ENCODE measurements at regions not wholly inside any gene's neighbourhood (a gene's known extent, or its start where the extent isn't known, plus 50 kb on each side); places are given as distances from the start of the nearest gene placed in this dataset.
A peak's percentile ranks its signal among the peaks of the same experiment; 100 is the strongest.
"Not testable (repeated sequence)": the region's sequence is repeated elsewhere in the genome, so short reads cannot be mapped to it uniquely, and the experiment has no call there.

DNA sequence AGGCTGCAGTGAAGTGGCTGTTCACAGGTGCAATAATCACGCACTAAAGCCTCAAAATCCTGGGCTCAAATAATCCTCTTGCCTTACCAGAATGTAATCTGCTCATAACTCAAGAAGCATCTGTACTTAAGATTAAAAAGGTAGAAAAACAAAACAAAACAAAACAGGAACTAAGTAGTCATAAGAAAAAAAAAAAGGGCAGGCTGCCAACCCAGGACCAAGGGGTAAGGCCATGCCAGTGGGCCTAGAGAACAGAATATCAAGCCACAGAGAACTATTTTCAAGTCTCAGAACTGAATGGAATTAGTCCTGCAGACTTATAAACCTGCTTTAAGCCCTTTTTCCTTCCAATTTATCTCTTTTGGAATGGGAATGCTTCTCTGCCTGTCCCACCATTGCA lies 64.8 kb upstream of the TBC1D3K start:
- no peak for DNase-seq

DNA sequence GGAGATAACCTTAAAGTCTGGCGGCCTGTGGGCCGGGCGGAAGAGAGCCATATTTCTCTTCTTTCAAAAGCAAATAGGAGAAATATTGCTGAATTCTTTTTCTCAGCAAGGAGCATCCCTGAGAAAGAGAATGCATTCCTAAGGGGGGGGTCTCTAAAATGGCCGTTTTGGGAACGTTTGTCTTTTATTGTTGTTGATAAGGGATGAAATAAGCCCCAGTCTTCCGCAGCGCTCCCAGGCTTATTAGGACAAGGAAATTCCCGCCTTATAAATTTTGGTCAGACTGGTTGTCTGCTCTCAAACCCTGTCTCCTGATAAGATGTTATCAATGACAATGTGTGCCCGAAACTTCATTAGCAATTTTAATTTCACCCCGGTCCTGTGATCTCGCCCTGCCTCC lies 65.8 kb upstream of the TBC1D3K start:
- DNase-seq = not testable (repeated sequence)

DNA sequence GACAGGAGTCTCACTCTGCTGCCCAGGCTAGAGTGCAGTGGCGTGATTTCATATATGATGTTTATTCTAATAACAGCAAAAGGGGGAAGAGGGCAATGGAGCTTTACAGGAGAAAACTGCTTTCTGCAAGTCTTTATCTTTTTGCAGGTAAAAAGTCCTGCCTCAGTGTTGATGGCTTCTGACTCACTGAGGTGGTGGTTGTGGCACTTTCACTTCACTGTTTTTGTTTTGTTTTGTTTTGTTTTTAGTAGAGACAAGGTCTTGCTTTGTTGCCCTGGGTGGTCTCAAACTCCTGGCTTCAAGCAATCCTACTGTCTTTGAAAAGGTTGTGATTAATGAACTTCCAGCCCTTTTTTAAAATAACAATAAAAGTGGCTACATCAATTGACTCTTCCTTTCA lies 68.0 kb upstream of the TBC1D3K start:
- DNase-seq = no peak

DNA sequence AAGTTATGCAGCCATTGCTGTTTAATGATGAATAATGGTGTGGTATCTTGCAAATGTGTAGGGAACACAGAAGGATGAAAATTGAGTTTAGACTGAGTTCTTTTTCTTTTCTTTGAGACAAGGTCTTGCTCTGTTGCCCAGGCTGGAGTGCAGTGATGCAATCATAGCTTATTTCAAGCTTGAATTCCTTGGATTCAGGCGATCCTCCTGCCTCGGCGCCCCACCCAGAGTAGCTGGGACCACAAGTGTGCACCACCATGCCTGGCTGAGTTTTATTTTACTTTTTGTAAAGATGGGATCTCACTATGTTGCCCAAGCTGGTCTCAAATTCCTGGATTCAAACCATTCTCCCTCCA lies 74.6 kb upstream of the TBC1D3K start:
- DNase-seq = no peak

DNA sequence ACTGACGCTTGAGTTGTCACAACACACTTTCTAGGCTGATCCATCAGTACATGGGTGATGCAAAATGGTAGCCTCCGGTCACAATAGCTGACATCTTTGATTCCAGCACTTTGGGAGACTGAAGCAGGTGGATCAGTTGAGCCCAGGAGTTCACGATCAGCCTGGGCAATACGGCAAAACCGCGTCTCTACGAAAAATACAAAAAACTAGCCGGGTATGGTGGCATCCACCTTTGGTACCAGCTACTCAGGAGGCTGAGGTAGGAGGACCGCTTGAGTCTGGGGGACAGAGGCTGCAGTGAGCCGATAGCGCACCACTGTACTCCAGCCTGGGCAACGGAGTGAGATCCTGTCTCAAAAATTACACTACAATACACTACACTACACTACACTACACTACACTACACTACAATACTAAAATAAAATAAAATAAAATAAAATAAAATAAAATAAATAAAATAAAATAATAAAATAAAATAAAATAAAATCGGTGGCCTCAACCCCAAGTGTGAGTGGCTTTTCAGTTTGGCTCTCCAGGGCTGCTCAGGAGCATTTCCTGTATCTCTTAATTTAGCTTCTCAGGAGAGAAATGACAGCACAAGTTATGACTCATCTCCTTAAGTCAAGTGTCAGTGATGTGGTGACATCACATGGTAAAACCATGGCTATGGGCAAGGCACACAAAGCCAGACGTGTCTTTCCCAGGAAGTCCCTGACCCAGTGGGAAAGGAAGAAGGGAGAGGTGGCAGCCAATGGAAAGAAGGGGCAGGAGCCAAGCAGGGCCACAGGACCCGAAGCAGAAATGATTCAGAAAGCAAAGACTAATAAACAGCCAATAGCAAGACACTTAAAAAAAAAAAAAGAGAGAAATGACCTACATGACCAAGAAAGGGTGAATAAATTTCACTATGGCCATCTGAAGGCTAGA lies 75.3 kb upstream of the TBC1D3K start:
- peak; percentile 87 for DNase-seq

DNA sequence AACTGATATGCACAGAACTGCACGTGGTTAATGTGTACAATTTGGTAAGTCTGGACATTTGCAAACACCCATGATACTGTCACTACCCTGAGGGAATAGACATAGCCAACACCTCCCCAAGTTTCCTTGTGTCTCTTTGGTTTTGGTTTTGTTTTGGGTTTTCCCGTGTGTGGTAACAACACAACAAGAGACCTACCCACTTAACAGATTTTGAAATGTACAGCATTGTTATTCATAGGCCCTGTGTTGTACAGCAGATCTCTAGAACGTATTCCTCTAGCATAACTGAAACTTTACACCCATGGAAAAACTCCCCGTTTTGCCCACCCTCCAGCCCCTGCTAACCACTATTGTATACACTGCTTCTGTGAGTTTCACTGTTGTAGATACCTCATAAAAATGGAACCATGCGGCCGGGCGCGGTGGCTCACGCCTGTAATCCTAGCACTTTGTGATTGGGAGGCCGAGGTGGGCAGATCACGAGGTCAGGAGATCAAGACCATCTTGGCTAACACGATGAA lies 76.3 kb upstream of the TBC1D3K start:
- peak; percentile 68 for DNase-seq

DNA sequence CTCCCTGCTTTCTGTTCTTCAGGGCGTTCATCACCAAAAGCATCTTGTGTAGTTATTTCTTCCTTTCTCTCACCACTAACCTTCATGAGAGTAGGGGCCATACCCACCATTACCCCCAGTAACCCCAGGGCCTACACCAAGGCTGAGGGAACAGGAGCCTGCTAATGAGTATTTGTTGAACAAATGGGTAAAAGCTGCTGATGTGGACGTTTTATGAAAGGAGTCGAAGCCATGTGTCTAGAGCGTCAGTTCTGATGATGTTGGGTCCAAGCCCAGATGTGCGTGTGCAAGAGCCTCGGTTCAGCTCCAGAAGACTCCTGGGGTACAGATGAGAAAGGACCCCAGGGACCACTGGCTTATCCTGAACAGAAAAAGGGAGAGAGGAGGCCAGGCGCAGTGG lies 77.1 kb upstream of the TBC1D3K start:
- no peak for DNase-seq

DNA sequence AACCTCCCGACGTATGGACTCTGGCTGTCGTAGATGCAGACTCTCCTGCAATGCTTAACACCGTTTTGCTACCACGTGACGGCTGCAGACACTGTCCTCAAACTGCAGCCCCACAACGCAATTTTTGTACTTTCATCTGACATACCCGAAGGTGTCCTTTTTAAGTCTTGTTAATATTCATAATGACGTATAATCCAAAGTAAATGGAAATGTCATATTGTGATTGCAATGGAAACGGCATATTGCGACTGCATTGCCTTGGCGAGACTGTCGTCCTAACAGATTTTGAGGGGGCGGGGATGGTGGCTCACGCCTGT lies 79.3 kb upstream of the TBC1D3K start:
- DNase-seq = no peak

DNA sequence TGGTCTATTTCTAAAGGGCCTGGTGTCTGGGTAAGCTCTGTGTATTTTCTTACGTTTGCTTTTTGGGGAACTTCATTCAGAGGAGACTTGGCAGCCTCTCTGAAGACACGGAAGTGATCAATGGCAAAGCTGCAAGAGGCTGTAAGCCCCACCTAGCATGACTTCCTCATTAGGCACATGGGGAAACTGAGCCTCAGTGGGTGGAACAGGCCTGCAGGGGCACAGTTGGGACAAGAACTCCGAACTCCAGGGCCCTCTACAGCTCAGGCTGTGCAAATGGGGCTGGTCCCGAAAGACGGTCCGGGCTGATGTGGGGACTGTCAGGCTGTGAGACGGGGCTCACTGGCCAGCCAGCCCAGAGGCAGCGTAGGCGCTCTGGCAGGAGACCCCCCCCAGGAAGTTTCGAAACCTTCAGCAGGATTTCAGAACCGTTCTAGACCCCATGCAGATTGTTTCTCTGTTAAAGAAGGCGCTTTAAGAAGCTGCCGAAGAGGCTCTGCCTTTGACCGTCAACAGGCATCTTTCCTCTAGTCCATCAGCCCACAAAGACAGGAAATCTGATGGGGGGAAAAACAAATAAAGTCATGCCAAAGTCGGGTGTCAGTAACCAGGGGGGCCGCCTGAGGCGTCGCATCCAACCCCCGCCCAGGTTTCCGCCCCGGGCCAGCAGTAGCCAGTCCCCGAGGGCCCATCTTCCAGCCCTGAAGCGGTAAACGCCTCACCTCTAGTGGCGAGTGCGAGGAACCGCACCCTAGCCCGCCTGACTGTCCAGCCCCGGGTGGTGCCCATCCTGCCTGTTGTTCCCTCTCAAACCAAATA lies 79.8 kb upstream of the TBC1D3K start:
- DNase-seq = peak; percentile 72

DNA sequence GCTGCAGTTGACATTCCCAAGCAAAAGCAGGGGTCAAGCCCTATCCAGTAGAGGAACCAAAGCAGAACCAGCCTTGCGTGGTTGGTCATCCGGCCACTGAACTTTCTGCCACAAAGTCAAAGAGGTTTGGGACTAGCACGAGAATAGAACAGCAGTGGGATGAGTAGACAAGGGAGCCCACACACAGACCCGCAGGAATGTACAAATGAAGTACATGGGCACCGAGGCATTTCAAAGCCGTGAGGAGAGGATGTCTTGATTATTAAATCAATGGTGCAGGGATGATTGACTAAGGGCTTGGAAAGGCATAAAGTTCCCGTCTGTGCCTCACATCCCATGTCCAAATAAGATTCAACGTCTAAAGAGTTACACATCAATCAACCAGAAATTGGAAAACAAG lies 81.8 kb upstream of the TBC1D3K start:
- no peak for DNase-seq

DNA sequence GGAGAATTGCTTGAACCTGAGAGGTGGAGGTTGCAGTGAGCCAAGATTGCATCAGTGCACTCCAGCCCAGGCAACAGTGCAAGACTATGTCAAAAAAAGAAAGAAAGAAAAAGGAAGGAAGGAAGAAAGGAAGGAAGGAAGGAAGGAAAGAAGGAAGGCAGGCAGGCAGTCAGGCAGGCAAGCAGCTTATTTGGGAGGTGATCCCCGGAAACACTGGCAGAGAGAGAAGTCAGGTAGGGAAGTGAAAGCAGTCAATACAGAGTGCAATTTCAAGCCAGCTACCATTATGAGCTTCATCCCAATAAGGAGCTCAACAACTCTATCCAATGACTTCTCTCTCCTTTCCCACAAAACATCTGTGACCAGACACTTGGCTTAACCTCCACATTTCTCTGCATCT lies 83.0 kb upstream of the TBC1D3K start:
- DNase-seq = no peak

DNA sequence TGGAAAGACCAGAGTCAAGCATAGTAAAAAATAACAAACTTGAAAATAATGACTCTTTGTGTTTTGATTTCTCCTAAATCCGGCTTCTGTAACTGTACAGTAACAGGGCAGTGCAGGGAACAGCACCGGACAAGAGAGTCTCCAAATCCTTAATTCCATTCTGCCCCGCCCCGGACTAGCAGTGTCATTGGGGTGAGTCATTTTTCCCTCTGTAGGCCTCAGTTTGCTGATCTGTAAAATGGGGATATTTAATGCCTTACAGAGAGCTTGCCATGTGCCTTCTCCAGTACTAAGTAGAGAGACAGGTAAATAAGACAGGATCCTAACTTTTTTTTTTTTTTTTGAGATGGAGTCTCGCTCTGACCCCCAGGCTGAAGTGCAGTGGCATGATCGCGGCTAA lies 83.6 kb upstream of the TBC1D3K start:
- DNase-seq = no peak

DNA sequence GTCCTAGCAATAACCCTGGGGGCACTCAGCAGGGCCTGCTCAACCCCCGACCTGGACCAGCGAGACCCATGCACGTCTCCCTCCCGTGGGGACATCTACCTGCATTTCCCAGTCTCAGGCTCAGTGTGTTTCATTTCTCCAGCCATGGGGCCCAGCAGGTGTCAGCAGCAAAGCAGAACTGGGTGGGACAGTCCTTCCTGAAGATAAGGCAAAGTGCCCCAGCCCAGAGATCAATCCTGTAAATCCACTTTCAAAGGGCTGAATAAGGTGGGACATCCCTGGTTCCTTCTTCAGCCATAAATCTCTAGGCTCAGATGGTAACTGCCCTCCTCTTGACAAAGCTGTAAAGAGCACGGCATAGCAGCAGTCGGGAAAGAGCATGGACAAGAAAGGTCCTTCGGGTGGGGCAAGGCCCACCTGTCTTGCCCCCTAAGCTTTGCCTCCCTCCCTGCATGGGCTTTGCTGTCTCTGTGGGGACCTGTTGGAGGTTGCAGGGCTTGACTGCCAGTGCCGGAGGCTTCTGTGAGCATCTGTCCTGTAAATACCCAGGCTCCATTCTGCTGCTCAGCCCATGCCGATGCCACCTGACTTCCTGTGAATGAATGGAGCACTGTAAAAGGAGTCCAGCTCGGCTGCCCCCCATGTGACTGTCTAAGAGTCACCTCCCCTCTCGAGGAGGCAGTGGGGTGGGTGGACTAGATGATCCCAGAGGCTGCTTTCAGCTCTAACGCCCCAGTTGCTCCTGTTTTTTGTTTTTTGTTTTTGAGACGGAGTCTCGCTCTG lies 84.8 kb upstream of the TBC1D3K start:
- no peak for DNase-seq

DNA sequence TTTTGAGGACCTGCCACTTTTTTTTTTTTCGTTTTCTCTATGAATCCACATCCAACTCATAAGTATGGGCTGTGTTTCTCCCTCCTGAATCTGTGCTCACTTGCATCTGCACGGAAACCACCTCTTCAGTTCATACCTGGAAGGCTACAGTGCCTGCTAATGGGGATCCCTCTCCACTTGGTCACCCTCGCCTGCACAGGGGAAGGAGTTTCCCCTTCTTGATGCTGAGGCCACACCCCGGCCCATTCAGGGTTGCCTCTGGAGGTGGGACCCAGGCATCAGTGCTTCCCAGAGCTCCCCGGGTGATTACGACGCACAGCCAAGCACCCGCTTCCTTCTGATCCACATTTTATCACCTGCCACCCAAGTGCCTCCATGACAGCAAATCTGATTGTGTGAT lies 85.9 kb upstream of the TBC1D3K start:
- no peak for DNase-seq

DNA sequence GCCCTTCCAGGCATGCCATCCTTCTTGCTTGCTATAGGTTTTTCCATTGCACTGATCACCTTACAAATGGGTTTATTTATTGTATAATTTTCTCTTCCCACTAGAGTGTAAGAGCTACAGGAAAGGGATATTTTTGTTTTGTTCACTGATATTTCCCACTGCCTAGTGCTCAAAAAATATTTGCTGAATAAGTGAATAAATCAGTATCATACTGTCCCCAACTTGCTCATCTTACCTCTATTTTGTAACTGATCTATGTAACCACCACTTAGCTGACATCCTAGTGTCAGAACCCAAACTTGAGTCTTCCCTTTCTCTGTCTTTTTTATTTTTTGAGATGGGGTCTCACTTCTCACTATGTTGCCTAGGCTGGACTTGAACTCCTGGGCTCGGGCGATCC lies 87.6 kb upstream of the TBC1D3K start:
- DNase-seq = no peak

DNA sequence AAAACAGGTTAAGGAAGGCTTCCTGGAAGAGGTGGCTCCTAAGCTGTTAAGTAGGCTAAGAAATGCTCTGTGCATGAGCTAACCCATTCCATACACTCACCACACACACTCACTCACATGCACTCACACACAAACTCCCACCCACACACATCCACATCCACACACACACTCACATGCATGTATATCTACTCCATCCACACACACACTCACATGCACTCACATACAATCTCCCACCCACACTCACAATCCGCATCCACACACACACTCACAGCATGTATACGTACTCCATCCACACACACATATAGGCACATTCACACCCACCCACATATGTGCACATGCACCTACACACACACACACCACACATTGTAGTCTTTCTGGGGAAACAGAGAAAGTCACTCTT lies 89.3 kb upstream of the HNF1B start:
- no peak for DNase-seq

DNA sequence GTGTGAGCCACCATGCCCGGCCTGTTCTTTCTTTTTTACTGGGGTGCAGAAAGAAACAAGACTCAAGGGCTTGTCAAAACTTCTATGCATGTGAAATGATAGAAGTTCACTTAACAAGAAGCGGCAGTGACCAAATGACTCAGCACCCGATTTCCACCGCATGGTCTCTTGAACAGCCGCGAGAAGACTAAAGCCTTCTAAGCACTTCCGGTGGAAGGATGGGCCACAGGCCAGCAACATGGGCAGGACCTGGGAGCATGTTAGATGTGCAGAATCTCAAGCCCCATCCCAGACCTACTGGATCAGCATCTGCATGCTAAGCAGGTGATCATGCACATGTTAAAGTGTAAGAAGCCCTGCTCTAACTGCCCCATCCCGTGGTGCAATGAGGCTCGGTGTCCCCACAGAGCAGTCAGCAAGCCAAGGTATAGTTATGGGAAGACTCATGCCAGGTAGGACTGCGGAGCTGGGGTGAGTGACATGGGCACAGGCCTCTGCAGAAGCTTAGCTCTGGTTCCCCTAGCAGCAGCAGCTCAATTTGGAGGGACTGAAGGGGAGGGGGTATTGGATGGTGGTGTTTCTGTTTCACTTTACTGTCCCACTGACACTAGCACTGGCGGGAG lies 88.5 kb upstream of the HNF1B start:
- peak; percentile 80 for DNase-seq

DNA sequence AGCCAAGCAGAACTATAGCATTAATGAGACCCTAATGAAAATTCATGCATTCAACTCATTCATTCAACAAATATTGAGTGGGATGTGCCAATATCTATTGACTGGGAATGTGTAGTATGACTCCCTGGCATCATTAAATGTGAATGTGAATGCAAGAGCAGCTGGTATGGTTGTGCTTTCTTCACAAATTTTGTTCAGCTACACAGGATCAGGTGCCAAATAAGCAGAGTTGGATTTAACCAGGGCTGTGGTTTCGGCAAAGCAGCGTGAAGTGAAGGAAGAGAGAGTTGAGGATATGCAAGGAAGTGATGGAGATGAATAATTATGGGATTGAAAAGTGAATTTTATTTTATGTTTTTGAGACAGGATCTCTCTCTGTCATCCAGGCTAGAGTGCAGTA lies 87.1 kb upstream of the HNF1B start:
- no peak for DNase-seq

DNA sequence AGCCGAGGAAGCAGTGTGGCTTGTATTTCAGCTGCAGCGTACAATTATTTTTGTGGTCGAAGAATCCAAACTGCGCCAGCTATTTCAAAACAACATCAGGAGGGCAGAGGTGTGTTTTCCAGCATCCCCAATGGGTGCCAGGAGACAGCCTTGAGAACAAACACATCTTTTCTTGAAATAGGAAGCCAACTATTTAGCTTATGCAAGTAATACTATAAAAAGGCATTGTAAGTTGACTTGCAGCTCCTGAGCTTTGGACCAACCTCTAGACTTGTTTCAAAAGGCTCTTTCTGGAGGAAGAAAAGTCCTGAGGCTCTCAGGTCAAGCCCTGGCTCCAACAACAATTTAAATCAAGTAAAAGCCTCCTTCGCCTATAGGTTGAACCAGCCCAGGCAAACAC lies 86.6 kb upstream of the HNF1B start:
- no peak for DNase-seq

DNA sequence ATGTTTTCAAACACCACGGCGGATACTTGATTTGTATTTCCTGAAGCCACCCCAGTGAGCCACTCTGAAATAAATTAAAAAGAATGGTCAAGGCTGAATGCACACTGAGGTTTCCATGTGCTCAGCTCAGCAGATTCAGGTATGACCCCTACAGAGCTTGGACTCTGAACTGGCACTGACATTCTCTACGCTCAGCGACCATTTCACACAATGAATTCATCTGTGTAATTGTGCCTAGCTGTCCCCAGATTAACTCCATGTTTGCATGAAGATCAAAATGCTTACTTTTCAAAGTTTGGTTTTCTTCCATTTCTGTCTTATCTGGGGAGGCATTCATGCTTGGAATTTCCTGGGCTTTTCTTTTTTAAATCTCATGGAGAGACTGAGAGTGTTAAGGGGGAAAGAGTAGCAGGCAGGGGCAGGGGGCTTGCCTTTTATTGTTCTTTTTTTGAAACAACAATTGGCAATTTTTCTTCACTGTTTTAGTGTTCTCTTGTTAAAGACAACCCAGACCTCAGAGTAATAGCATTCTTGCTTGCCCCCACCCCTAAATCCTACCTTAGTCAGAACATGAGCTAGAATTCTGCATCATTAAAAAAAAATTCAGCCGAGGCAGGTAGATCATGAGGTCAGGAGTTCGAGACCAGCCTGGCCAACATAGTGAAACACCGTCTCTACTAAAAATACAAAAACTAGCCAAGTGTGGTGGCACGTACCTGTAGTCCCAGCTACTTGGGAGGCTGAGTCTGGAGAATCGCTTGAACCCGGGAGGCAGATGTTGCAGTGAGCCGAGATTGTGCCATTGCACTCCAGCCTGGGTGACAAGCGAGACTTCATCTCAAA lies 85.5 kb upstream of the HNF1B start:
- no peak for DNase-seq

DNA sequence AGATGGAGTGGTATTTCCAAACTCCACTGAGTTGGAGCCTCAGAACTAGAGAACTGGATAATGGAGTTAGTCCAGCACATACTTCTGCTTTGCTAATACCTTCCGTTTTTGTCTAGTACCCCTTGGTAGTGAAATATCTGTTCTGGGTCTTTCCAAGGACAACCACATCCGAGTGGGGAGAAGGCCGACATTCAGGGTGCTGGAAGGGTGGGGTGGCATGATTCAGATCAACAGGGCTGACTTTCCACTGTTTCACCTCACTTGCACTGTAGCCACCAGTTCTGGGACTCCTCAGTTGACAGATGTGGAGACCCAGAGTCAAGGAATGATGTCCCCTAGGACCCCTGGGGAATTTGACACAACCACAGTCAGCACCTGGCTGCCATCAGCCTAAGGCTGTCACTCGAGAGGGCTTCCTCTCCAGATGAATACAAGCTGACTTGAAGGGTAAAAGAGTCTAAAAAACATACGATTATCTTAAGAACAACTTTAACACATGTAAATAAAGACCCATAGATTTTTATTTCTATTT lies 84.8 kb upstream of the HNF1B start:
- DNase-seq = no peak

DNA sequence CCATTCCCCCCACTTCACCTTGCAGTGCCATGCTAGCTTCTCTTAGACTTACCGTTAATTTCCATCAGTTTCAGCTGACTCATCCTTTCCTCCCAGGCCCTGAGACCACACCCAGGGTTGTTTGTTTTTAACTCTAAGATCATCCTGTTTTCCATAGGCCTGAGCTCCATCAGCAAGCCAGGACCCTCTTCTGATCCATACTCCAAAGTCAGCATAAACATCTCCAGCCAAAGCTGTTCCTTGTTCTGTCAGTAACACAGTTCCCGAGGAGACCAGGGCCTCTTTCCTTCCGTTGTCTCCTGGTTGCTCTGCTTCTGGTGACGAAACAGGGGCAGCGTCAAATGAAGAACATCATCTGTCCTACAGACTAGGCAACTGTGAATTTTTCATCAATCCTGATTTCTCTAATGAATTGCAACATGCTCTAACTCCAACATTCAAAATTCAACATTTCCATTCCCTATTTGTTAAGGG lies 83.8 kb upstream of the HNF1B start:
- peak; percentile 45 for DNase-seq

Data from activated CD4-positive, alpha-beta T cell treated with anti-CD3 and anti-CD28 coated beads, Interleukin-10, Interleukin-2, amounts not matched to agents 100 ng/mL and 50 ng/mL, durations not matched to agents 16 hours and 8 hours (primary cell).